ENCODE measurements at regions not wholly inside any gene's neighbourhood (a gene's known extent, or its start where the extent isn't known, plus 50 kb on each side); places are given as distances from the start of the nearest gene placed in this dataset.

DNA sequence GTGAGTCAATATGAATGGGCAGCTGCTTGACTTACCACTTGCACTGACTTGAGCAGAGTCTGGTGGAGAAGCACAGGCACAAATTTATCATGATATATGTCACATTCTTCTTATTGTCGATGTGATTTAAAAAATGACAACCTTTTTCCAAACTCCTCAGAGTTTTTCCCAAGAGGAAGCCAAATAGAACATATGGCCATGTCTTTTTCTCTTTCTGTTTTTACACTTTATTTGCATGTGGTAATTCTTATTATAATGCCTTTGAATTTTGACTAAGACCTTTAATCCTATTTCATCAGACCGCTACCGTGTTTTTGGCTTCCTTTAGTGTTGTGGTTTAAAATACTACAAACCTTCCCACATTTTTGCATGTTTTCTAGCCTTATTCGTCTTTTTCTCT, 666.2 kb downstream of the PDCD6IP start:
- H3K9me3 Mint-ChIP-seq: no peaks in the 10 kb centered on the region
- no peak for DNase-seq (ENCODE audit: extremely low spot score, unreplicated experiment)
- TF ChIP-seq, protein P1, sequence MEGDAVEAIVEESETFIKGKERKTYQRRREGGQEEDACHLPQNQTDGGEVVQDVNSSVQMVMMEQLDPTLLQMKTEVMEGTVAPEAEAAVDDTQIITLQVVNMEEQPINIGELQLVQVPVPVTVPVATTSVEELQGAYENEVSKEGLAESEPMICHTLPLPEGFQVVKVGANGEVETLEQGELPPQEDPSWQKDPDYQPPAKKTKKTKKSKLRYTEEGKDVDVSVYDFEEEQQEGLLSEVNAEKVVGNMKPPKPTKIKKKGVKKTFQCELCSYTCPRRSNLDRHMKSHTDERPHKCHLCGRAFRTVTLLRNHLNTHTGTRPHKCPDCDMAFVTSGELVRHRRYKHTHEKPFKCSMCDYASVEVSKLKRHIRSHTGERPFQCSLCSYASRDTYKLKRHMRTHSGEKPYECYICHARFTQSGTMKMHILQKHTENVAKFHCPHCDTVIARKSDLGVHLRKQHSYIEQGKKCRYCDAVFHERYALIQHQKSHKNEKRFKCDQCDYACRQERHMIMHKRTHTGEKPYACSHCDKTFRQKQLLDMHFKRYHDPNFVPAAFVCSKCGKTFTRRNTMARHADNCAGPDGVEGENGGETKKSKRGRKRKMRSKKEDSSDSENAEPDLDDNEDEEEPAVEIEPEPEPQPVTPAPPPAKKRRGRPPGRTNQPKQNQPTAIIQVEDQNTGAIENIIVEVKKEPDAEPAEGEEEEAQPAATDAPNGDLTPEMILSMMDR (conservative IDR thresholded peaks at IDR 0.05): no peak
- no peaks in the 10 kb centered on the region for H3K27me3 Mint-ChIP-seq
- H3K4me1 Mint-ChIP-seq (ENCODE audit: unreplicated experiment): no peaks in the 10 kb centered on the region
- H3K4me3 Mint-ChIP-seq: no peak overlapping the region
- H3K36me3 Mint-ChIP-seq: no peaks in the 10 kb centered on the region
- no peak overlapping the region for H3K27ac Mint-ChIP-seq

GRCh38 chr3:34475851-34476250, 677.4 kb downstream of the PDCD6IP start:
- no peaks in the 10 kb centered on the region for H3K36me3 Mint-ChIP-seq
- no peak overlapping the region for H3K4me3 Mint-ChIP-seq
- TF ChIP-seq, protein P1 (conservative IDR thresholded peaks at IDR 0.05): no peak
- no peak overlapping the region for H3K27ac Mint-ChIP-seq
- H3K27me3 Mint-ChIP-seq: no peaks in the 10 kb centered on the region
- H3K9me3 Mint-ChIP-seq: no peaks in the 10 kb centered on the region
- no peak for DNase-seq (ENCODE audit: extremely low spot score, unreplicated experiment)
- no peaks in the 10 kb centered on the region for H3K4me1 Mint-ChIP-seq (ENCODE audit: unreplicated experiment)

DNA sequence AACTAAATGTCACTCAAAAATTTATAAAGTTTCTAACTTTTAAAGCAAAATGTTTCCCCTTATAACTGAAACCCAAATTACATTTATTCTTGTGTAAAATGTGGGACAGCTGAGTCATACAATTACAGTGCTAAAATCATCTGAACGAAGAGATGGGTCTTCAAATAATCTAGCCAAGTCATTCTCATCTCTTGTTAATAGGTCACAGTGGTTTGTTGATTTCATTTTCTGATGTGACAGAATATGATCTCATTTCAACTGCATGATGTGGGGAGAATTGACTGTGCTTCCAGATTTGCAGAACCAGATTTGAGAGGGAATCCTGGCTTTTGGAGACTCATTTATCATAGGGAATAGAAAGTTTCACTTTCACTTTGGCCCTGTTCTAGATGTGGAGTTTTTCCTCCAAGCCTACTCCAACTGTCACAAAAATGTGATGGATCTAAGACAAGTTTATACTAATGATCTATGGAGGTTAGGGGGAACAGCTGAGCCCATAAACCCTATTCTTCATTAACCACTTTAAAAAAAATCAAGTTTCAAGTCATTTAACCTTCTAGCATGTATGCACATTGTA, 685.0 kb downstream of the PDCD6IP start:
- no peak for DNase-seq (ENCODE audit: extremely low spot score, unreplicated experiment)
- TF ChIP-seq, protein P1 (conservative IDR thresholded peaks at IDR 0.05): no peak
- H3K27me3 Mint-ChIP-seq: no peaks in the 10 kb centered on the region
- H3K27ac Mint-ChIP-seq: no peak overlapping the region
- H3K4me3 Mint-ChIP-seq: no peak overlapping the region
- H3K36me3 Mint-ChIP-seq: no peaks in the 10 kb centered on the region
- H3K9me3 Mint-ChIP-seq: no peaks in the 10 kb centered on the region
- H3K4me1 Mint-ChIP-seq (ENCODE audit: unreplicated experiment): no peaks in the 10 kb centered on the region

DNA sequence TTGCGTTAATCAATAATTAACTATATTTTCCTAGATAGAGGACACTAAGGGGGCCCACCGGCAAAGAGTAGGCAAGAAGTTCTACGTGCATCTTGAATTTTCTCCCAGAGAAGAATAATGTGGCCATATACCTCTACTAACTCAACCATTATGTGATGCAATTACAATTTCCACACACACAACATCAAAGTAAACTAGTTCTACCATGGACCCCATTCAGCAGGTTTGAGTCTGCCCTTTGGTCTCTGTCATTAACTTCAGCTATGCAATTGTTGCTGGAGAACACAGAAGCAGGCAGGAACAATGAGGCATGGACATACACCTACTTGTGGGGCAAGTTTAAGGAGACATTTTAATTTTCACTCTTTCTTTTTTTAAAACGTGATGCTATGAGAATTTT, 705.9 kb downstream of the PDCD6IP start:
- DNase-seq (ENCODE audit: extremely low spot score, unreplicated experiment): no peak
- H3K27ac Mint-ChIP-seq: no peak overlapping the region
- peaks cover 5% of the 10 kb centered on the region for H3K4me1 Mint-ChIP-seq (ENCODE audit: unreplicated experiment)
- H3K36me3 Mint-ChIP-seq: no peaks in the 10 kb centered on the region
- no peaks in the 10 kb centered on the region for H3K27me3 Mint-ChIP-seq
- H3K9me3 Mint-ChIP-seq: no peaks in the 10 kb centered on the region
- no peak overlapping the region for H3K4me3 Mint-ChIP-seq
- TF ChIP-seq, protein P1 (conservative IDR thresholded peaks at IDR 0.05): no peak

DNA sequence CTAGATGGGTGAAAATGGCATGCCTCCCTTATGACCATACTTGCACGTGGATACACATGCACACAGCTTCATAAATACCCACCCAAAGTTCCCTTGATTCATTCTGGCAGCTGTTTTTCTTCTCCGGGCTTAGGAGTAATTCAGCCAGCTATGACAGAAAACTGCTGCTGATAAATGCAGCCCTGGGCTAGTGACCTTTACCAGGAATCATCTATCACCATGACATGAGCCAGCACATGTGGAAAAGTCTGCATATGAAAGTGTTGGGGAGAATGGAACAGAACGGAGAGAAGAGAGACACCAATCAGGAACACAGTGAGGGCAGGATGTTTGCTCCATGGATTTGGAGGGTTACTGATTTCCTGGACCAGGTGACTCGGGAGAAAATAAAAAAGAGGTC, 706.3 kb downstream of the PDCD6IP start:
- TF ChIP-seq, protein P1 (conservative IDR thresholded peaks at IDR 0.05): no peak
- Mint-ChIP-seq H3K27ac (no peak overlapping the region), H3K9me3 (no peaks in the 10 kb centered on the region), H3K4me1 (ENCODE audit: unreplicated experiment) (peaks cover 5% of the 10 kb centered on the region), H3K4me3 (peak overlapping the region; percentile 4), H3K27me3 (no peaks in the 10 kb centered on the region), H3K36me3 (no peaks in the 10 kb centered on the region)
- DNase-seq (ENCODE audit: extremely low spot score, unreplicated experiment): no peak

DNA sequence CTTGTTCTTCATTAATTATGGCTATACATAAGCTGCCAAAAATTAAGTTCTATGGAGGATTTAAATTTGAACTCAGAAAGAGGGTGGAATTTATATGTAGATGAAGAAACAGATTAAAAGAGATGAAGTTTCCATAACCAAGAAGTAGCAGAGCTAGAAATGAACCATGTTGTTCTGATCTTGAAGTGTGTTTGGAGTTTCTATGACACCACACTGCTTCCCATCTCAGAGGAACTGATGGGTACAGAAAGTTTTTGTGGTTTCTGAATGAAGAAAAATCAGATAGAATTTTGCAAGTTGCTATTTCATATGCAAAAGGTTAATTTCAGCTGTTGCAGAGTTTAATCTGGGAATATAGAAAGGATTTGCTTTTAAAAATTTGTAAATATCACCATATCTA, 710.3 kb downstream of the PDCD6IP start:
- Mint-ChIP-seq H3K4me3 (no peak overlapping the region), H3K36me3 (no peaks in the 10 kb centered on the region), H3K4me1 (ENCODE audit: unreplicated experiment) (peaks cover 5% of the 10 kb centered on the region), H3K9me3 (peaks cover 4% of the 10 kb centered on the region), H3K27ac (no peak overlapping the region), H3K27me3 (no peaks in the 10 kb centered on the region)
- TF ChIP-seq, protein P1 (conservative IDR thresholded peaks at IDR 0.05): no peak
- no peak for DNase-seq (ENCODE audit: extremely low spot score, unreplicated experiment)

All from type B pancreatic cell (in vitro differentiated cells).